Esophagus muscularis mucosa (tissue), 4 donors: ENCODE measurements at regions not wholly inside any gene's neighbourhood (a gene's known extent, or its start where the extent isn't known, plus 50 kb on each side); places are given as distances from the start of the nearest gene placed in this dataset.
"Not testable (repeated sequence)": the region's sequence is repeated elsewhere in the genome, so short reads cannot be mapped to it uniquely, and the experiment has no call there.

Experiments
- DNase-seq: peaks from one replicate; pipeline ENCODE4 v3.0.0-alpha.2; 2017; ENCODE audit errors: extremely low spot score
- H3K27ac ChIP-seq, 4 donors: fragments of 200-600 bp; sonication (generic); replicated peaks in 1 of 4; 1 replicate in 3 of 4; 2 replicates in 1 of 4; pipeline ENCODE4 v1.5.1; 2016 to 2019; ENCODE audit warnings: mild to moderate bottlenecking in 1 of 4
- H3K27me3 ChIP-seq, 4 donors: fragments of 200-600 bp; sonication (generic); one replicate each; pipeline versions ENCODE4 v1.5.1 to v1.6.0; 2016 to 2019
- H3K36me3 ChIP-seq, 4 donors: fragments of 200-600 bp; sonication (generic); one replicate each; pipeline ENCODE4 v1.5.1; 2016 to 2019
- H3K4me1 ChIP-seq, 4 donors: fragments of 200-600 bp; sonication (generic); one replicate each; pipeline ENCODE4 v1.5.1; 2016 to 2019
- H3K4me3 ChIP-seq, 4 donors: fragments of 200-600 bp; sonication (generic); 1 replicate in 2 of 4; 2 replicates in 2 of 4; pipeline ENCODE4 v1.5.1; 2016 to 2019; ENCODE audit warnings: mild to moderate bottlenecking in 4 of 4, moderate library complexity in 1 of 4
- H3K9me3 ChIP-seq, 4 donors: fragments of 200-600 bp; sonication (generic); 1 replicate in 3 of 4; 2 replicates in 1 of 4; pipeline ENCODE4 v1.5.1; 2016 to 2019
- CTCF ChIP-seq, 3 experiments: fragments of 200-600 bp in 2 of 3; fragments of 450-650 bp in 1 of 3; sonication (generic) in 2 of 3; IDR thresholded peaks; one replicate each; pipeline ENCODE4 v1.5.1; 2017 to 2019; ENCODE audit warnings: antibody characterized with exemption in 3 of 3, mild to moderate bottlenecking in 2 of 3, moderate library complexity in 1 of 3
- EP300 ChIP-seq: sonication (generic); formaldehyde crosslinking; IDR thresholded peaks from one replicate; pipeline ENCODE4 v1.6.1; 2017; ENCODE audit warnings: antibody characterized with exemption
- POLR2A ChIP-seq: fragments of 450-650 bp; IDR thresholded peaks from one replicate; pipeline ENCODE4 v1.6.1; 2017; ENCODE audit warnings: antibody characterized with exemption, moderate library complexity, mild to moderate bottlenecking, low read depth
- POLR2AphosphoS5 ChIP-seq, 2 donors: sonication (generic); formaldehyde crosslinking; IDR thresholded peaks; one replicate each; pipeline ENCODE4 v1.6.1; 2017; ENCODE audit warnings: antibody characterized with exemption in 2 of 2
- WGBS: methylation state at CpG from one replicate; pipeline ENCODE4 v1.1.5; 2018; 5-methylcytosine and 5-hydroxymethylcytosine counted together
- intact Hi-C: fragments of 100-400 bp; cut with DNase I; formaldehyde crosslinking; loops from one replicate; pipeline ENCODE4 v1.15.1; 2023

GRCh38 chr19:23547816-23548430 lies 139.1 kb downstream of the ZNF675 start:
- no peak for DNase-seq
- Histone ChIP-seq H3K36me3 (no peaks in the 10 kb centered on the region), H3K27ac (no peak overlapping the region), H3K27me3 (no peaks in the 10 kb centered on the region), H3K9me3 (no peaks in the 10 kb centered on the region), H3K4me1 (no peaks in the 10 kb centered on the region), H3K4me3 (no peak overlapping the region)
- WGBS = 82% methylated on average over 11 of the region's 11 CpGs
- TF ChIP-seq POLR2AphosphoS5 (IDR thresholded peaks at IDR 0.05) (no peak), POLR2A (no peak), CTCF (IDR thresholded peaks at IDR 0.05) (no peak), EP300 (no peak)
- intact Hi-C loops = no loop called here

GRCh38 chr19:23547156-23547555 lies 139.9 kb downstream of the ZNF675 start:
- Histone ChIP-seq H3K9me3 (no peaks in the 10 kb centered on the region), H3K36me3 (no peaks in the 10 kb centered on the region), H3K27ac (no peak overlapping the region), H3K4me1 (no peaks in the 10 kb centered on the region), H3K27me3 (no peaks in the 10 kb centered on the region), H3K4me3 (no peak overlapping the region)
- 92% methylated on average over 3 of the region's 3 CpGs for WGBS
- no peak for DNase-seq
- TF ChIP-seq EP300 (no peak), CTCF (IDR thresholded peaks at IDR 0.05) (no peak), POLR2AphosphoS5 (IDR thresholded peaks at IDR 0.05) (no peak), POLR2A (no peak)
- intact Hi-C loops = no loop called here

- no peak for DNase-seq
- no peaks in the 10 kb centered on the region for H3K27me3 ChIP-seq
- H3K27ac ChIP-seq = no peak overlapping the region
- TF ChIP-seq POLR2A (no peak), CTCF (IDR thresholded peaks at IDR 0.05) (no peak), POLR2AphosphoS5 (IDR thresholded peaks at IDR 0.05) (no peak), EP300 (no peak)
- intact Hi-C loops = no loop called here
- no peaks in the 10 kb centered on the region for H3K4me1 ChIP-seq
- 69% methylated on average over 2 of the region's 2 CpGs for WGBS
- H3K4me3 ChIP-seq = no peak overlapping the region
- H3K9me3 ChIP-seq = no peaks in the 10 kb centered on the region
- H3K36me3 ChIP-seq = no peaks in the 10 kb centered on the region
Measured at GRCh38 chr19:23543351-23543750, 143.7 kb downstream of the ZNF675 start.

- TF ChIP-seq POLR2A = no peak
- TF ChIP-seq CTCF (IDR thresholded peaks at IDR 0.05) = no peak
- no peak for TF ChIP-seq POLR2AphosphoS5 (IDR thresholded peaks at IDR 0.05)
- no peak for TF ChIP-seq EP300
- 67% methylated on average over 1 of the region's 1 CpG for WGBS
Measured at GRCh38 chr19:23542562-23542961, 144.4 kb downstream of the ZNF675 start.

DNA sequence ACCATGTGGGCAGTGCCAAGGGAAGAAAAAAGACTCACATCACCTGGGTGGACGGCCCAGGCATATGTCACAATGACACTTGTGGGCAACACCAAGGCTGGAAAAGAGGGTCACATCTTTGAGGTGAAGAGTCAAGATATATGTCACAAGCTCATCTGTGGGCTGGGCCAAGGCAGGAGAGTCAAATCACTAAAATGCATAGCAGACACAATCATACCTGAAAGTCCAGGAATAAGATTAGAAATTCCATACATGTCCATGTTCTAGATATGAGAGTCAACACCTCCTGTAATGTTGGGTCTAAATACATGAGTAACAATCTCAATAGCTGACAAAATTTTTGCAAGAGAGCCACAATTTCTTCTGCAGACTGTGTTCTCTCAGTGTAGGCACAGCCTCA lies 145.0 kb downstream of the ZNF675 start:
- H3K9me3 ChIP-seq = no peaks in the 10 kb centered on the region
- no peaks in the 10 kb centered on the region for H3K4me1 ChIP-seq
- H3K27ac ChIP-seq = no peak overlapping the region
- no peak overlapping the region for H3K4me3 ChIP-seq
- no peaks in the 10 kb centered on the region for H3K27me3 ChIP-seq
- intact Hi-C loops = no loop called here
- no peaks in the 10 kb centered on the region for H3K36me3 ChIP-seq
- no peak for DNase-seq
- WGBS = 75% methylated on average over 1 of the region's 1 CpG
- TF ChIP-seq POLR2AphosphoS5 (IDR thresholded peaks at IDR 0.05) = no peak
- TF ChIP-seq POLR2A = no peak
- TF ChIP-seq EP300 = no peak
- no peak for TF ChIP-seq CTCF (IDR thresholded peaks at IDR 0.05)

More at GRCh38 chr19:23542562-23542961, 144.4 kb downstream of the ZNF675 start:
- no peaks in the 10 kb centered on the region for H3K27me3 ChIP-seq
- no peaks in the 10 kb centered on the region for H3K4me1 ChIP-seq
- intact Hi-C loops = no loop called here
- DNase-seq = no peak
- no peak overlapping the region for H3K4me3 ChIP-seq
- H3K36me3 ChIP-seq = no peaks in the 10 kb centered on the region
- no peak overlapping the region for H3K27ac ChIP-seq
- H3K9me3 ChIP-seq = no peaks in the 10 kb centered on the region

DNA sequence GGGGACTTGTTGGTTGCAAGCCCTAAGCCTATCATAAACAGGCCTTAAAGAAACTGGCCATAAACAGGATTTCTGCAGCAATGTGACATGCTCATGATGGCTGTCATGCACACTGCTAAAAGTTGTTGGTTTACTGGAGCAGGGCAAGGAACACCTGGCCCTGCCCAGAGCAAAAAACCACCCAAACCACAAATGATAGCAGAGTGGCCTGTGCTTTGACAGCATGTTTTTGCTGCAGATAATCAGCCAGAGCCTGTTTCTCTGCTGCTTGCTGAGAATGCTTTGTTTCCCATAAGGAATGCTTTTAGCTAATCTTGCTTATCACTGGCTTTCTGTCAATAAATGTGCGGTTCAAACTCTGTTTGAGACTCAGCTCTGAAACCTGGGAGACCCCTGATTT lies 144.9 kb upstream of the ZNF91 start:
- H3K27ac ChIP-seq, H3K36me3 ChIP-seq, H3K4me3 ChIP-seq, intact Hi-C loops, H3K4me1 ChIP-seq, DNase-seq, H3K27me3 ChIP-seq, H3K9me3 ChIP-seq: not testable (repeated sequence)
- WGBS = 78% methylated on average over 1 of the region's 1 CpG
